GM12892 (cell line): ENCODE measurements at regions not wholly inside any gene's neighbourhood (a gene's known extent, or its start where the extent isn't known, plus 50 kb on each side); places are given as distances from the start of the nearest gene placed in this dataset.

Experiments used
- POLR2A ChIP-seq: IDR thresholded peaks from 2 replicates; pipeline ENCODE4 v1.6.1; 2011; ENCODE audit warnings: low read depth, low read length, control low read depth
- POLR2AphosphoS5 ChIP-seq: IDR thresholded peaks from 2 replicates; pipeline ENCODE4 v1.6.1; 2011; ENCODE audit warnings: low read depth, low read length, control low read depth

DNA sequence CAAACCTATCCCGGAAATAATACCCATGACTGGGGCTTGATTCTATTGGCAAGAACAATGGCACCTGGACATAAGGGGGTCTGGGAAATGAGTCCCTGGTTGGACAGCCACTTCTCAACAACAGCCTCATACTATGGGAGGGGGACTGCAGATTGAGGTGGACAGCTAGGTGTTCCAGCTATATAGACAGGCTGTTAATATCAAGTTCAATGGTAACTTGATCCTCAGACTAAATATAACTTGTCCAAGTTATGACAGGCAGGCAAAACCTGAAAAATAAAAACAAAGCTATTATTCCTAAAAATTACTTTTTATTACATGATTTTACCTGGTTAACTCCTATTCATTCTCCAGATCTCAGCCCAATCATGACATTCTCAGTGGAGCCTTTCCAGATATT lies 267.3 kb downstream of the TTC8 start:
- TF ChIP-seq POLR2AphosphoS5 (no peak), POLR2A (no peak)
